Skeletal muscle tissue (tissue), 3 donors: ENCODE measurements at regions not wholly inside any gene's neighbourhood (a gene's known extent, or its start where the extent isn't known, plus 50 kb on each side); places are given as distances from the start of the nearest gene placed in this dataset.

Experiments used
- H3K27ac ChIP-seq: one replicate; pipeline ENCODE4 v1.7.0; 2013; ENCODE audit warnings: mild to moderate bottlenecking, low read depth, low read length, inconsistent platforms
- H3K27me3 ChIP-seq, 3 donors: one replicate each; pipeline ENCODE4 v1.7.0; 2013; ENCODE audit warnings: low read length in 3 of 3; ENCODE audit not compliant: control insufficient read depth in 3 of 3, insufficient read depth in 3 of 3
- H3K36me3 ChIP-seq, 3 donors: one replicate each; pipeline ENCODE4 v1.7.0; 2013; ENCODE audit warnings: low read length in 3 of 3; ENCODE audit not compliant: control insufficient read depth in 3 of 3, insufficient read depth in 3 of 3
- H3K4me1 ChIP-seq, 3 donors: one replicate each; pipeline ENCODE4 v1.7.0; 2013; ENCODE audit warnings: low read length in 3 of 3, mild to moderate bottlenecking in 3 of 3; ENCODE audit not compliant: control insufficient read depth in 3 of 3, insufficient read depth in 3 of 3
- H3K4me3 ChIP-seq, 3 donors: one replicate each; pipeline ENCODE4 v1.7.0; 2013; ENCODE audit warnings: low read length in 3 of 3
- H3K9ac ChIP-seq, 3 donors: one replicate each; pipeline ENCODE4 v1.7.0; 2013; ENCODE audit warnings: low read length in 3 of 3, mild to moderate bottlenecking in 3 of 3, moderate library complexity in 2 of 3, low read depth in 1 of 3
- H3K9me3 ChIP-seq, 3 donors: one replicate each; pipeline ENCODE4 v1.7.0; 2013; ENCODE audit warnings: low read length in 3 of 3; ENCODE audit not compliant: control insufficient read depth in 3 of 3
- donor health status: Osteomylitis.

GRCh38 chr10:88092265-88092664 is 228.8 kb downstream of the PTEN start:
- Histone ChIP-seq H3K27me3 (no peaks in the 10 kb centered on the region), H3K27ac (no peak overlapping the region), H3K9ac (no peak overlapping the region), H3K4me3 (no peak overlapping the region), H3K9me3 (no peaks in the 10 kb centered on the region), H3K36me3 (no peaks in the 10 kb centered on the region), H3K4me1 (no peaks in the 10 kb centered on the region)

DNA sequence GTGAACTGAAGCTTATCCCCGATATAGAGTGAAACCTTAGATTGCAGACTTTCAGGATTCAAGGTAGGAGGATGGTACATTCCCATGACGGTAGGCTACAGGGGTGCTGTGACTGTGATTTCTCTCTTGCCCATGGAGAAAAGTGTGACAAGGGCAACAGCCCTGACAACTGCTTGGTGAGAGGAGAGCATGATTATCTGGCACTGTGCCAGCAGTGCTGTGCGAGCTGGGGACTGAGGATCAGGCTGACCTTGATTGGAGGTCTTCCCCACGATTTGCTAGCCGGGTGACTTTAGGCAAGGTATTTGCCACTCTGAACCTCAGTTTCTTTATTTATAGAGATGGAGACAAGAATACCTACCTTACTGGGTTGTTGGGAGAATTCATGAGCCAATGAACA is 229.5 kb downstream of the PTEN start:
- Histone ChIP-seq H3K36me3 (no peaks in the 10 kb centered on the region), H3K9me3 (no peaks in the 10 kb centered on the region), H3K9ac (no peak overlapping the region), H3K27ac (no peak overlapping the region), H3K4me1 (no peaks in the 10 kb centered on the region), H3K4me3 (no peak overlapping the region), H3K27me3 (no peaks in the 10 kb centered on the region)

- Histone ChIP-seq H3K4me3 (no peak overlapping the region), H3K9ac (no peak overlapping the region), H3K27me3 (no peaks in the 10 kb centered on the region), H3K27ac (no peak overlapping the region), H3K36me3 (no peaks in the 10 kb centered on the region), H3K4me1 (no peaks in the 10 kb centered on the region), H3K9me3 (no peaks in the 10 kb centered on the region)
Observed at GRCh38 chr10:88094795-88095194, 231.4 kb downstream of the PTEN start.

DNA sequence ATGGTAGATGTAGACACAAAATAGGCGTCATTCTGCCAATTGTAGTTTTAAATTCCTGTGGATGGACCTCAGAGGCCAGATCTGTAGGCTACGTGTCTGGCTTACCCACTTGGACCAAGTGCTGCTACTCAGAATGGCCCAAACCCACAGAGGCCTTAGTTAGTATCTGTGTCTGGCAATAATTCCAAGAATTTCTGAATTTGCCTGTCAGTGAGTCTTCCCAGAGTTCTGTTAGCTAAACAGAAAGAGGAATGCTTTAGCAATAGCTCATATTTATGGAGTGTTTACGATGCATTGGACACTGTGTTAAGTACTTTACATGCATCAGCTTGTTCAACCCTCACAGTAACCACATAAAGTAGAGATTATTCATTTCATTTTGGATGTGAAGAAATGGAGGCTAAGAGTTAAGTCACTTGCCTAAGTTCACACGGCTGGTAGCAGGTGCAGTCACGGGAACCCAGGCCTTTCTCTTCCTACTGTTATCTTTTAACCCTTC is 231.8 kb downstream of the PTEN start:
- Histone ChIP-seq H3K27ac (no peak overlapping the region), H3K4me1 (no peaks in the 10 kb centered on the region), H3K4me3 (no peak overlapping the region), H3K36me3 (no peaks in the 10 kb centered on the region), H3K9me3 (no peaks in the 10 kb centered on the region), H3K27me3 (no peaks in the 10 kb centered on the region), H3K9ac (no peak overlapping the region)

DNA sequence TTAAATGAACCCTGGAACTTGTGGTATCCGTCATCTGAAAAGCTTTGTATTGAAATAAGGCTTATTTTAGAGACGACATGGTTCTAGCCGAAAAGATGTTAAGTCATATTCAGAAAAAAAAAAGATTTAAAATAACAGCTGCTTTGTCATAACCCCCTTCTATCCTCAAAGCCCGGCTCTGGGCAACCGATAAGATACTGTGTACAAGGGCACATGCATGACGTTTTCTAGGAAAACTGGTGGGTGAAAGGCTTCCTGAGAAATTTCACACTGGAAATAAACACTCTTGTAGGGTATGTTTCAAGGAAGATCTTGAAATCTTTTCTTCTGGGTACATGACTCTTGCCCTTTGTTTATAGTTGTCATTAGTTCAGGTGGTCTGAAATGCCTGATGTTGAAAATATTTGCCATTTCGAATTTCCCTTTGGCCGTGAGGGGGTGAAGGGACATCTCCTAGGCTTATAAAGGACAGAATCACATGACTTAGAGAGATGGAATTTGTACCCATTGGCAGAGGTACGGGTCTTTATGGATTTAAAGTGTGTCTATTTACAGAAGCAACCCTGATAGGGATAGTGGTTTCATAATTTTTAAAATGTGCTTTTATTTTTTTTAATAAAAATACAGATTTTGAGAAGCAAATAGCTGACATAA is 232.5 kb downstream of the PTEN start:
- no peak overlapping the region for H3K9ac ChIP-seq
- no peaks in the 10 kb centered on the region for H3K9me3 ChIP-seq
- no peaks in the 10 kb centered on the region for H3K36me3 ChIP-seq
- H3K4me1 ChIP-seq: no peaks in the 10 kb centered on the region
- no peak overlapping the region for H3K4me3 ChIP-seq
- no peaks in the 10 kb centered on the region for H3K27me3 ChIP-seq
- no peak overlapping the region for H3K27ac ChIP-seq

DNA sequence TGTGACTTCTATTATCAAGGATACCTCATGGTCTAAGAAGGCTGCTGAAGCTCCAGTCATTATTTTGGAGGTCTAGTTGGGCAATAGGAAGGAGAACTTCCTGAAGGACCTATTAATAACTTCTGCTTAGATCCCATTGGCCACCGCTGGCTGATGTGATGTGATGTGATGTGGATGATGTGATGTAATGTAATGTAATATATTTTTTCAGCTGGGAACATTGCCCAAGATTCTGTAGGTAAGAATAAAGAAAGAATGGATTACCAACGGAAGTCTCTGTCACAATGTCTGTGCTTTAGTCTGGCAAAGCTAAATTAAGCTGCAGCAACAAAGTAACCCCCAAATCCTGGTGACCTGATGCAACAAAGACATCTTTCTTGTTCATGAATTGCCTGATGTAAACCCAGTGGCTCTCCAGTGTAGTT is 233.7 kb downstream of the PTEN start:
- H3K9me3 ChIP-seq: no peaks in the 10 kb centered on the region
- no peak overlapping the region for H3K9ac ChIP-seq
- H3K36me3 ChIP-seq: no peaks in the 10 kb centered on the region
- H3K4me3 ChIP-seq: no peak overlapping the region
- H3K27ac ChIP-seq: no peak overlapping the region
- H3K4me1 ChIP-seq: no peaks in the 10 kb centered on the region
- no peaks in the 10 kb centered on the region for H3K27me3 ChIP-seq

DNA sequence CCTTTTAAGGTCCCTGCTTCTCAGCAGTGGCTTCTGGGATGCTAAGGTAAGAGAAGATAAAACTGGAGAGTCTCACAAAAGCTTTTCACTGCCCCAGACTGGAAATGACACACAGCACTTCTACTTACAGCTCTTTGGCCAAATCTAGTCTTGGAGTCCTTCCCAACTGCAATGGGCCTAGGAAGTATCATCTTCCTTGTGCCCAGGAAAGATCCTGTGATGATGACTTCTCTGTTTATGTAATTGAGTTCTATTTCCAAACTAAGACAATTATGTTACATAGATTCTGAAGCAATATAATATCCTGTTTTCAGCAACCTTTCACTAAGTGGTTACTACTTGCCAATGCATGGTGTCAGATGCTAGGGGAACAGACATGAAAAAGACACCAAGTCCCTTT is 234.1 kb downstream of the PTEN start:
- no peaks in the 10 kb centered on the region for H3K9me3 ChIP-seq
- H3K9ac ChIP-seq: no peak overlapping the region
- H3K27me3 ChIP-seq: no peaks in the 10 kb centered on the region
- H3K4me1 ChIP-seq: no peaks in the 10 kb centered on the region
- H3K36me3 ChIP-seq: no peaks in the 10 kb centered on the region
- no peak overlapping the region for H3K27ac ChIP-seq
- H3K4me3 ChIP-seq: no peak overlapping the region

DNA sequence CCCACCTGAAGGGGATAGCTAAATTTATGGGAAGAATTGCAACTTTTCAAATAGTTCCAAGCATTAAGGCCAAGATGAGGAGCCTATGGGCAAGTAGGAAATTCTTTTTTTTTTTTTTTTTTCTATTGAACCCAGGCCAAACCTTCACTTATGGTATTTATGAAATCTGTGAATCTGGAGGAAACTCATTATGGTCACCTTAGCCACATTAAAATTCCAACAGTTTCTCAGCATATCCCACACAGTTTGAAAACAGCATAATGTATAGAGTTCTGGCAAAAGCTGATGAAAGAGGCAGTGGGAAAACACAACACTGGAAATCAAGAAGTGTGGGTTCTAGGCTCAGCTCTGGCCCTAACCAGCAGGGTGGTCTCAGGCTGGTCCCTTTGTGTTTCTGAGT is 236.9 kb downstream of the PTEN start:
- H3K4me3 ChIP-seq: no peak overlapping the region
- no peaks in the 10 kb centered on the region for H3K9me3 ChIP-seq
- H3K4me1 ChIP-seq: no peaks in the 10 kb centered on the region
- H3K36me3 ChIP-seq: no peaks in the 10 kb centered on the region
- H3K27ac ChIP-seq: no peak overlapping the region
- no peaks in the 10 kb centered on the region for H3K27me3 ChIP-seq
- H3K9ac ChIP-seq: no peak overlapping the region

- Histone ChIP-seq H3K27me3 (no peaks in the 10 kb centered on the region), H3K4me3 (no peak overlapping the region), H3K9me3 (no peaks in the 10 kb centered on the region), H3K27ac (no peak overlapping the region), H3K4me1 (no peaks in the 10 kb centered on the region), H3K9ac (no peak overlapping the region), H3K36me3 (no peaks in the 10 kb centered on the region)
Observed at GRCh38 chr10:88101666-88102065, 238.2 kb downstream of the PTEN start.

DNA sequence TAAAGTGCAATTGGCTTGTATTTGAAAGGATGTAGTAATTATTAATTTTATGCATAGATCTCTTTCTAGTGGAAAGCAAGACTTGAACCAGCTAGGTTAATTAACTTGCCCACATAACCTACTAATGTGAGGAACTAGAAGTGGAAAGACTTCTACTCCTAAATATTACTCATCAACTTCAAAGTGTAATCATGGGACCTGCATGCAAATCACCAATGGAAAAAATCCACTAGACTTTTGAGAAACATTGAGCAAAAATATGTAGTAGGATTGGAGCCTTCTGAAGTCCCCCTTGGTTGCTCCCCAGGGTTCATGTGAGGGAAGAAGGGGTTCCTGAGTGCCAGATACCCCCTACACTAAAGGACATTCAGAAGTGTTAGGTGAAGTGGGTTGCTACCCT is 240.2 kb downstream of the PTEN start:
- peaks cover 0 to 6% (median 2%) of the 10 kb centered on the region in 3 donors for H3K4me1 ChIP-seq
- H3K4me3 ChIP-seq: no peak overlapping the region
- H3K36me3 ChIP-seq: no peaks in the 10 kb centered on the region
- H3K27ac ChIP-seq: no peak overlapping the region
- no peaks in the 10 kb centered on the region for H3K27me3 ChIP-seq
- no peak overlapping the region for H3K9ac ChIP-seq
- H3K9me3 ChIP-seq: no peaks in the 10 kb centered on the region
